DND-41 (cell line): ENCODE measurements at regions not wholly inside any gene's neighbourhood (a gene's known extent, or its start where the extent isn't known, plus 50 kb on each side); places are given as distances from the start of the nearest gene placed in this dataset.

ENCODE experiments used
- ATAC-seq: fragments of 200-7000 bp; cut with Tn5 transposase; 3 replicates; pipeline ENCODE4 v1.9.1; 2021; ENCODE audit warnings: low read depth; ENCODE audit not compliant: insufficient read depth
- DNase-seq: peaks from one replicate; pipeline ENCODE4 v3.0.0-alpha.2; 2020
- H2AFZ ChIP-seq: 2 replicates; pipeline ENCODE4 v1.6.0; 2012; ENCODE audit warnings: low read depth, low read length
- H3K27ac ChIP-seq: 2 replicates; pipeline ENCODE4 v1.5.1; 2012; ENCODE audit warnings: low read length, inconsistent platforms
- H3K27me3 ChIP-seq: fragments of 200-600 bp; sonication (generic); 2 replicates; pipeline ENCODE4 v1.6.0; 2012; ENCODE audit warnings: low read length, mild to moderate bottlenecking, inconsistent platforms; ENCODE audit not compliant: insufficient read depth, poor library complexity
- H3K36me3 ChIP-seq: 2 replicates; pipeline ENCODE4 v1.5.1; 2012; ENCODE audit warnings: low read length, inconsistent platforms; ENCODE audit not compliant: insufficient read depth
- H3K4me1 ChIP-seq: 2 replicates; pipeline ENCODE4 v1.5.1; 2012; ENCODE audit warnings: mild to moderate bottlenecking, low read length; ENCODE audit not compliant: insufficient read depth
- H3K4me2 ChIP-seq: 2 replicates; pipeline ENCODE4 v1.6.0; 2012; ENCODE audit warnings: mild to moderate bottlenecking, moderate library complexity, low read length, inconsistent platforms; ENCODE audit not compliant: insufficient read depth
- H3K4me3 ChIP-seq, 2 experiments: fragments of 200-600 bp in 1 of 2; shearing (Covaris generic) in 1 of 2; 2 replicates each; pipeline ENCODE4 v1.5.1; 2012 to 2016; ENCODE audit warnings: inconsistent platforms in 2 of 2, low read length in 2 of 2, mild to moderate bottlenecking in 2 of 2, low read depth in 1 of 2, moderate library complexity in 1 of 2
- H3K79me2 ChIP-seq: 2 replicates; pipeline ENCODE4 v1.6.0; 2012; ENCODE audit warnings: low read length, inconsistent platforms; ENCODE audit not compliant: insufficient read depth
- H3K9ac ChIP-seq: 2 replicates; pipeline ENCODE4 v1.6.0; 2012; ENCODE audit warnings: low read depth, mild to moderate bottlenecking, inconsistent platforms, low read length, moderate library complexity
- H3K9me3 ChIP-seq: 2 replicates; pipeline ENCODE4 v1.5.1; 2012; ENCODE audit warnings: low read length, moderate library complexity, mild to moderate bottlenecking, inconsistent platforms; ENCODE audit not compliant: insufficient read depth, severe bottlenecking
- H4K20me1 ChIP-seq: 2 replicates; pipeline ENCODE4 v1.6.0; 2012; ENCODE audit warnings: low read length; ENCODE audit not compliant: insufficient read depth
- CTCF ChIP-seq: IDR thresholded peaks from 2 replicates; pipeline ENCODE4 v1.5.1; 2012; ENCODE audit warnings: borderline replicate concordance, low read length, moderate library complexity, mild to moderate bottlenecking; ENCODE audit not compliant: poor library complexity, severe bottlenecking; ENCODE audit errors: extremely low read depth
- EZH2 ChIP-seq: IDR thresholded peaks from 3 replicates; pipeline ENCODE4 v1.6.1; 2012; ENCODE audit warnings: borderline replicate concordance, low read depth, mild to moderate bottlenecking, moderate library complexity, low read length, inconsistent platforms; ENCODE audit not compliant: severe bottlenecking

- no peaks in the 10 kb centered on the region for H3K27me3 ChIP-seq
- no peak overlapping the region for H2AFZ ChIP-seq
- H3K4me2 ChIP-seq = no peak overlapping the region
- H3K4me1 ChIP-seq = no peaks in the 10 kb centered on the region
- no peak for DNase-seq
- no peak for ATAC-seq
- no peaks in the 10 kb centered on the region for H4K20me1 ChIP-seq
- no peaks in the 10 kb centered on the region for H3K9me3 ChIP-seq
- no peak for TF ChIP-seq CTCF
- no peak for TF ChIP-seq EZH2
- H3K9ac ChIP-seq = no peak overlapping the region
- H3K36me3 ChIP-seq = no peaks in the 10 kb centered on the region
- no peak overlapping the region for H3K27ac ChIP-seq
- H3K79me2 ChIP-seq = no peaks in the 10 kb centered on the region
- H3K4me3 ChIP-seq = no peak overlapping the region
These were observed 58.9 kb downstream of the OR5AK2 start for GRCh38 chr11:57047610-57048009.

- ATAC-seq (no peak), DNase-seq (no peak)
- Histone ChIP-seq H3K36me3 (no peaks in the 10 kb centered on the region), H3K4me3 (no peak overlapping the region), H3K9me3 (no peaks in the 10 kb centered on the region), H3K4me2 (no peak overlapping the region), H3K9ac (no peak overlapping the region), H3K79me2 (no peaks in the 10 kb centered on the region), H3K4me1 (no peaks in the 10 kb centered on the region), H3K27ac (no peak overlapping the region), H4K20me1 (no peaks in the 10 kb centered on the region), H3K27me3 (peaks cover 4% of the 10 kb centered on the region), H2AFZ (no peak overlapping the region)
- no peak for TF ChIP-seq CTCF
- TF ChIP-seq EZH2 = no peak
These were observed 61.0 kb downstream of the OR5AK2 start for GRCh38 chr11:57049749-57050148.

- no peak overlapping the region for H3K9ac ChIP-seq
- H3K4me1 ChIP-seq = no peaks in the 10 kb centered on the region
- no peaks in the 10 kb centered on the region for H4K20me1 ChIP-seq
- H3K4me3 ChIP-seq = no peak overlapping the region
- TF ChIP-seq EZH2 (no peak), CTCF (no peak)
- H3K9me3 ChIP-seq = no peaks in the 10 kb centered on the region
- H3K27ac ChIP-seq = no peak overlapping the region
- H3K36me3 ChIP-seq = no peaks in the 10 kb centered on the region
- no peak for DNase-seq
- no peaks in the 10 kb centered on the region for H3K79me2 ChIP-seq
- peaks cover 4% of the 10 kb centered on the region for H3K27me3 ChIP-seq
- no peak for ATAC-seq
- no peak overlapping the region for H2AFZ ChIP-seq
- H3K4me2 ChIP-seq = no peak overlapping the region
These were observed 66.1 kb downstream of the OR5AK2 start for GRCh38 chr11:57054817-57055216.

- no peak for ATAC-seq
These were observed 67.0 kb downstream of the OR5AK2 start for GRCh38 chr11:57055744-57056143.

More at GRCh38 chr11:57055744-57056143, 67.0 kb downstream of the OR5AK2 start:
- Histone ChIP-seq H3K27ac (no peak overlapping the region), H3K4me2 (no peak overlapping the region), H3K4me3 (no peak overlapping the region), H3K9me3 (no peaks in the 10 kb centered on the region), H3K9ac (no peak overlapping the region), H4K20me1 (no peaks in the 10 kb centered on the region), H3K79me2 (no peaks in the 10 kb centered on the region), H3K27me3 (peaks cover 4% of the 10 kb centered on the region), H3K36me3 (no peaks in the 10 kb centered on the region), H3K4me1 (no peaks in the 10 kb centered on the region), H2AFZ (no peak overlapping the region)
- DNase-seq = no peak
- TF ChIP-seq CTCF (no peak), EZH2 (no peak)
